GM12878 (cell line): ENCODE measurements at regions not wholly inside any gene's neighbourhood (a gene's known extent, or its start where the extent isn't known, plus 50 kb on each side); places are given as distances from the start of the nearest gene placed in this dataset.

Experiments
- ATAC-seq: fragments of 200-7000 bp; cut with Tn5 transposase; 3 replicates; pipeline ENCODE4 v1.9.1; 2020; ENCODE audit warnings: mild to moderate bottlenecking, moderate library complexity
- BruUV-seq: library from RNA; stranded (reverse); fragments of 400-500 nt; replicated peaks from 2 replicates; lab custom pipeline; 2021; lab: Mats Ljungman, UMichigan
- CTCF ChIA-PET: fragments of 300-600 bp; sonication (Branson Sonifier 250); formaldehyde crosslinking; extraction: SDS; loops from one replicate; lab custom pipeline; 2021; ENCODE audit warnings: inconsistent platforms; lab: Yijun Ruan, JAX
- POLR2A ChIA-PET: fragments of 350-600 bp; formaldehyde crosslinking; extraction: SDS; loops from one replicate; lab custom pipeline; 2021; ENCODE audit warnings: inconsistent platforms; lab: Charles Lee
- RAD21 ChIA-PET: fragments of 300-600 bp; sonication (Branson Sonifier 250); formaldehyde crosslinking; loops from one replicate; lab custom pipeline; 2023; ENCODE audit warnings: antibody characterized with exemption; ENCODE audit not compliant: unreplicated experiment; lab: Charles Lee
- SMC1A ChIA-PET: fragments of 300-600 bp; sonication (Branson Sonifier 250); formaldehyde crosslinking; loops from one replicate; lab custom pipeline; 2023; ENCODE audit not compliant: unreplicated experiment, uncharacterized antibody; lab: Charles Lee
- DNase-seq: peaks from one replicate; pipeline ENCODE4 v3.0.0-alpha.2; 2011; ENCODE audit warnings: low read depth, low spot score
- FAIRE-seq: peaks from 3 replicates; lab custom pipeline; 2011; peaks lifted over from hg19 to GRCh38; lab: Jason Lieb, UNC
- H2AFZ ChIP-seq: 2 replicates; pipeline ENCODE4 v1.6.0; 2011; ENCODE audit warnings: low read depth, low read length, control low read depth; ENCODE audit not compliant: control insufficient read depth
- H3K27ac ChIP-seq: 2 replicates; pipeline ENCODE4 v1.5.1; 2011; ENCODE audit warnings: control low read depth; ENCODE audit not compliant: control insufficient read depth, insufficient read depth
- H3K27me3 ChIP-seq, 2 experiments: replicated peaks in 1 of 2; 2 replicates each; pipeline versions ENCODE4 v1.6.0 to v1.6.1; 2011; ENCODE audit warnings: low read length in 1 of 2; ENCODE audit not compliant: control insufficient read depth in 2 of 2, insufficient read depth in 2 of 2
- H3K36me3 ChIP-seq, 2 experiments: 2 replicates each; pipeline ENCODE4 v1.5.1; 2011; ENCODE audit warnings: low read length in 1 of 2; ENCODE audit not compliant: control insufficient read depth in 2 of 2, insufficient read depth in 2 of 2
- H3K4me1 ChIP-seq: 2 replicates; pipeline ENCODE4 v1.6.1; 2011; ENCODE audit warnings: mild to moderate bottlenecking, low read length, moderate library complexity, mixed read lengths; ENCODE audit not compliant: control insufficient read depth, insufficient read depth
- H3K4me2 ChIP-seq: 2 replicates; pipeline ENCODE4 v1.6.0; 2011; ENCODE audit warnings: control low read depth; ENCODE audit not compliant: control insufficient read depth, insufficient read depth
- H3K4me3 ChIP-seq: fragments of 200-600 bp; sonication (generic); 2 replicates; pipeline ENCODE4 v1.5.1; 2016
- H3K79me2 ChIP-seq: 2 replicates; pipeline ENCODE4 v1.6.0; 2011; ENCODE audit warnings: low read length; ENCODE audit not compliant: control insufficient read depth, insufficient read depth
- H3K9ac ChIP-seq: 2 replicates; pipeline ENCODE4 v1.8.0; 2011; ENCODE audit warnings: low read length, control low read depth, mixed read lengths; ENCODE audit not compliant: control insufficient read depth, insufficient read depth
- H3K9me3 ChIP-seq: replicated peaks from 3 replicates; pipeline ENCODE4 v1.5.1; 2011; ENCODE audit warnings: mild to moderate bottlenecking, low read length; ENCODE audit not compliant: control insufficient read depth, insufficient read depth
- H4K20me1 ChIP-seq: 2 replicates; pipeline ENCODE4 v1.6.0; 2011; ENCODE audit not compliant: control insufficient read depth, insufficient read depth
- BCLAF1 ChIP-seq: fragments of 450-650 bp; IDR thresholded peaks from 2 replicates; pipeline ENCODE4 v1.6.1; 2017; ENCODE audit warnings: antibody characterized with exemption, mild to moderate bottlenecking, moderate library complexity
- DPF2 ChIP-seq: fragments of 450-650 bp; IDR thresholded peaks from 2 replicates; pipeline ENCODE4 v1.6.1; 2017; ENCODE audit warnings: mild to moderate bottlenecking
- HDAC6 ChIP-seq: fragments of 200-600 bp; sonication (generic); IDR thresholded peaks from one replicate; pipeline ENCODE4 v1.8.0; 2017; ENCODE audit warnings: antibody characterized with exemption; ENCODE audit not compliant: unreplicated experiment
- IRF3 ChIP-seq: fragments of 450-650 bp; IDR thresholded peaks from 2 replicates; pipeline ENCODE4 v1.6.1; 2014; ENCODE audit warnings: mild to moderate bottlenecking
- NR2C2 ChIP-seq: IDR thresholded peaks from 2 replicates; pipeline ENCODE4 v1.6.1; 2011; ENCODE audit warnings: borderline replicate concordance, low read depth; ENCODE audit not compliant: control insufficient read depth, insufficient read length
- RBBP5 ChIP-seq: fragments of 200-600 bp; sonication (generic); conservative IDR thresholded peaks from 2 replicates; pipeline ENCODE4 v1.6.1; 2016
- SMARCA5 ChIP-seq: fragments of 450-650 bp; IDR thresholded peaks from 2 replicates; pipeline ENCODE4 v1.6.1; 2017; ENCODE audit warnings: mild to moderate bottlenecking
- SMC3 ChIP-seq: IDR thresholded peaks from 2 replicates; pipeline ENCODE4 v1.6.1; 2011; ENCODE audit warnings: low read length, improper control_type of control experiment, borderline replicate concordance
- SREBF1 ChIP-seq: IDR thresholded peaks from 2 replicates; pipeline ENCODE4 v1.6.1; 2012; ENCODE audit warnings: mild to moderate bottlenecking, low read length
- TBL1XR1 ChIP-seq: IDR thresholded peaks from 2 replicates; pipeline ENCODE4 v1.6.1; 2012; ENCODE audit warnings: low read depth, low read length, improper control_type of control experiment
- USF1 ChIP-seq: IDR thresholded peaks from 2 replicates; pipeline ENCODE4 v1.6.1; 2011; ENCODE audit warnings: borderline replicate concordance, low read depth, mild to moderate bottlenecking, moderate library complexity, mixed read lengths, low read length; ENCODE audit not compliant: insufficient read depth; ENCODE audit errors: extremely low read length
- WRNIP1 ChIP-seq: IDR thresholded peaks from 2 replicates; pipeline ENCODE4 v1.6.1; 2011; ENCODE audit warnings: low read depth, low read length, improper control_type of control experiment, borderline replicate concordance
- ZBED1 ChIP-seq: IDR thresholded peaks from 2 replicates; pipeline ENCODE4 v1.6.1; 2016; ENCODE audit warnings: borderline replicate concordance
- ZBTB40 ChIP-seq: fragments of 450-650 bp; IDR thresholded peaks from 2 replicates; pipeline ENCODE4 v1.6.1; 2016; ENCODE audit warnings: mild to moderate bottlenecking, moderate library complexity, borderline replicate concordance
- WGBS: methylation state at CpG from one replicate; pipeline ENCODE4 v1.1.6; 2016; ENCODE audit warnings: low lambda C conversion rate; ENCODE audit not compliant: insufficient replicate concordance, insufficient coverage; ENCODE audit errors: missing lambda C conversion rate; 5-methylcytosine and 5-hydroxymethylcytosine counted together
- in situ Hi-C: fragments of 300-500 bp; cut with MboI; formaldehyde crosslinking; loops from 9 replicates; pipeline ENCODE4 v1.14.3; 2018; ENCODE audit warnings: mixed read lengths
- intact Hi-C: fragments of 100-400 bp; cut with micrococcal nuclease; formaldehyde crosslinking; loops from one replicate; pipeline ENCODE4 v1.14.2; 2022; ENCODE audit not compliant: unreplicated experiment

GRCh38 chr4:110357521-110357920 is 118.4 kb upstream of the ENPEP start:
- in situ Hi-C loops, result no loop called here
- Histone ChIP-seq H3K36me3 (no peaks in the 10 kb centered on the region), H3K27ac (no peak overlapping the region), H3K9me3 (no peaks in the 10 kb centered on the region), H3K9ac (no peak overlapping the region), H3K4me2 (no peak overlapping the region), H2AFZ (no peak overlapping the region), H3K4me1 (no peaks in the 10 kb centered on the region), H3K79me2 (no peaks in the 10 kb centered on the region), H3K27me3 (peaks cover 0 to 2% of the 10 kb centered on the region in 2 experiments; a peak in 1 of 4 replicates), H3K4me3 (no peak overlapping the region), H4K20me1 (no peaks in the 10 kb centered on the region)
- FAIRE-seq (no peak), DNase-seq (no peak), ATAC-seq (no peak)
- 96% methylated on average over 2 of the region's 2 CpGs for WGBS
- ChIA-PET RAD21 (no interaction called here), CTCF (no interaction called here), POLR2A (no interaction called here), SMC1A (no interaction called here)
- BruUV-seq, result no TSS peak
- intact Hi-C loops, result no loop called here
- no peak for TF ChIP-seq IRF3
- TF ChIP-seq RBBP5, result no peak
- TF ChIP-seq USF1, result no peak
- TF ChIP-seq BCLAF1, result no peak
- no peak for TF ChIP-seq TBL1XR1
- no peak for TF ChIP-seq SREBF1
- no peak for TF ChIP-seq HDAC6
- TF ChIP-seq WRNIP1, result no peak
- TF ChIP-seq NR2C2, result no peak
- TF ChIP-seq ZBTB40, result no peak
- no peak for TF ChIP-seq ZBED1
- TF ChIP-seq SMC3, result no peak
- no peak for TF ChIP-seq SMARCA5
- no peak for TF ChIP-seq DPF2
